ENCODE measurements at regions not wholly inside any gene's neighbourhood (a gene's known extent, or its start where the extent isn't known, plus 50 kb on each side); places are given as distances from the start of the nearest gene placed in this dataset.
A peak's percentile ranks its signal among the peaks of the same experiment; 100 is the strongest.

- H3K4me1 ChIP-seq (ENCODE audit: insufficient read depth) = peaks cover 2% of the 10 kb centered on the region
Observed at GRCh38 chr9:90420768-90421513, 221.7 kb downstream of the DIRAS2 start.

GRCh38 chr9:90421786-90422185, 220.8 kb downstream of the DIRAS2 start:
- TF ChIP-seq EZH2phosphoT487 (IDR thresholded peaks at IDR 0.05; ENCODE audit: low read depth, severe bottlenecking, unreplicated experiment) (no peak), EZH2 (IDR thresholded peaks at IDR 0.05; ENCODE audit: borderline replicate concordance) (no peak), CTCF (IDR thresholded peaks at IDR 0.05; ENCODE audit: poor library complexity) (no peak)
- no peaks in the 10 kb centered on the region for H3K79me2 ChIP-seq
- no peaks in the 10 kb centered on the region for H3K36me3 ChIP-seq (replicated peaks; ENCODE audit: insufficient read depth, low read depth)
- no peak overlapping the region for H3K4me2 ChIP-seq
- H3K27ac ChIP-seq = no peak overlapping the region
- DNase-seq (ENCODE audit: low spot score) = no peak
- H3K9me3 ChIP-seq (ENCODE audit: low read depth) = no peaks in the 10 kb centered on the region
- H3K27me3 ChIP-seq = no peaks in the 10 kb centered on the region
- H3K4me1 ChIP-seq (ENCODE audit: insufficient read depth) = peaks cover 2% of the 10 kb centered on the region
- no peaks in the 10 kb centered on the region for H4K20me1 ChIP-seq (ENCODE audit: insufficient read depth, poor library complexity, severe bottlenecking)
- no peak overlapping the region for H3K4me3 ChIP-seq
- WGBS (ENCODE audit: low lambda C conversion rate, missing lambda C conversion rate) = 94% methylated on average over 3 of the region's 3 CpGs
- H3K9me2 ChIP-seq (replicated peaks; ENCODE audit: insufficient read depth) = no peaks in the 10 kb centered on the region
- no peak overlapping the region for H2AFZ ChIP-seq

More at GRCh38 chr9:90420768-90421513, 221.7 kb downstream of the DIRAS2 start:
- H3K9me2 ChIP-seq (replicated peaks; ENCODE audit: insufficient read depth) = no peaks in the 10 kb centered on the region
- TF ChIP-seq EZH2phosphoT487 (IDR thresholded peaks at IDR 0.05; ENCODE audit: low read depth, severe bottlenecking, unreplicated experiment) = no peak
- no peak for TF ChIP-seq EZH2 (IDR thresholded peaks at IDR 0.05; ENCODE audit: borderline replicate concordance)
- no peaks in the 10 kb centered on the region for H3K27me3 ChIP-seq
- no peaks in the 10 kb centered on the region for H3K79me2 ChIP-seq
- 66% methylated on average over 9 of the region's 9 CpGs for WGBS (ENCODE audit: low lambda C conversion rate, missing lambda C conversion rate)
- no peak overlapping the region for H3K27ac ChIP-seq
- H2AFZ ChIP-seq = no peak overlapping the region
- no peaks in the 10 kb centered on the region for H3K36me3 ChIP-seq (replicated peaks; ENCODE audit: insufficient read depth, low read depth)
- H3K4me2 ChIP-seq = no peak overlapping the region
- DNase-seq (ENCODE audit: low spot score) = no peak
- H3K4me3 ChIP-seq = no peak overlapping the region
- H3K9me3 ChIP-seq (ENCODE audit: low read depth) = no peaks in the 10 kb centered on the region
- H4K20me1 ChIP-seq (ENCODE audit: insufficient read depth, poor library complexity, severe bottlenecking) = no peaks in the 10 kb centered on the region

- H3K36me3 ChIP-seq (replicated peaks; ENCODE audit: insufficient read depth, low read depth) = no peaks in the 10 kb centered on the region
- H3K27me3 ChIP-seq = no peaks in the 10 kb centered on the region
- no peaks in the 10 kb centered on the region for H3K9me3 ChIP-seq (ENCODE audit: low read depth)
- DNase-seq (ENCODE audit: low spot score) = peak; percentile 53
- H3K27ac ChIP-seq = peak overlapping the region; percentile 25
- H3K4me2 ChIP-seq = peak overlapping the region; percentile 62
- WGBS (ENCODE audit: low lambda C conversion rate, missing lambda C conversion rate) = 37% methylated on average over 10 of the region's 10 CpGs
- H3K9me2 ChIP-seq (replicated peaks; ENCODE audit: insufficient read depth) = no peaks in the 10 kb centered on the region
- no peaks in the 10 kb centered on the region for H3K79me2 ChIP-seq
- no peaks in the 10 kb centered on the region for H4K20me1 ChIP-seq (ENCODE audit: insufficient read depth, poor library complexity, severe bottlenecking)
- H3K4me3 ChIP-seq = no peak overlapping the region
- TF ChIP-seq CTCF (IDR thresholded peaks at IDR 0.05; ENCODE audit: poor library complexity) (no peak), EZH2phosphoT487 (IDR thresholded peaks at IDR 0.05; ENCODE audit: low read depth, severe bottlenecking, unreplicated experiment) (no peak), EZH2 (IDR thresholded peaks at IDR 0.05; ENCODE audit: borderline replicate concordance) (no peak)
- H2AFZ ChIP-seq = peak overlapping the region; percentile 2
- peaks cover 2% of the 10 kb centered on the region for H3K4me1 ChIP-seq (ENCODE audit: insufficient read depth)
Observed at GRCh38 chr9:90423661-90424193, 218.9 kb downstream of the DIRAS2 start.

- 91% methylated on average over 10 of the region's 10 CpGs for WGBS (ENCODE audit: low lambda C conversion rate, missing lambda C conversion rate)
- H3K4me1 ChIP-seq (ENCODE audit: insufficient read depth) = peaks cover 2% of the 10 kb centered on the region
- H3K79me2 ChIP-seq = no peaks in the 10 kb centered on the region
- no peaks in the 10 kb centered on the region for H3K36me3 ChIP-seq (replicated peaks; ENCODE audit: insufficient read depth, low read depth)
- no peak overlapping the region for H3K27ac ChIP-seq
- no peaks in the 10 kb centered on the region for H3K9me2 ChIP-seq (replicated peaks; ENCODE audit: insufficient read depth)
- no peak overlapping the region for H2AFZ ChIP-seq
- H3K9me3 ChIP-seq (ENCODE audit: low read depth) = no peaks in the 10 kb centered on the region
- H3K4me2 ChIP-seq = no peak overlapping the region
- no peak for DNase-seq (ENCODE audit: low spot score)
- H3K27me3 ChIP-seq = no peaks in the 10 kb centered on the region
- no peak overlapping the region for H3K4me3 ChIP-seq
- H4K20me1 ChIP-seq (ENCODE audit: insufficient read depth, poor library complexity, severe bottlenecking) = no peaks in the 10 kb centered on the region
- TF ChIP-seq EZH2phosphoT487 (IDR thresholded peaks at IDR 0.05; ENCODE audit: low read depth, severe bottlenecking, unreplicated experiment) (no peak), EZH2 (IDR thresholded peaks at IDR 0.05; ENCODE audit: borderline replicate concordance) (no peak), CTCF (IDR thresholded peaks at IDR 0.05; ENCODE audit: poor library complexity) (no peak)
Observed at GRCh38 chr9:90428517-90428916, 214.1 kb downstream of the DIRAS2 start.

Measured in hepatocyte (in vitro differentiated cells).